Heart right ventricle (tissue), 16 donors: ENCODE measurements at regions not wholly inside any gene's neighbourhood (a gene's known extent, or its start where the extent isn't known, plus 50 kb on each side); places are given as distances from the start of the nearest gene placed in this dataset.

Experiments
- ATAC-seq, 8 donors: fragments of 200-7000 bp; cut with Tn5 transposase; one replicate each; pipeline ENCODE4 v1.9.1; 2020; ENCODE audit warnings: mild to moderate bottlenecking in 8 of 8, moderate library complexity in 8 of 8, moderate number of reproducible peaks in 1 of 8
- DNase-seq, 2 donors: peaks; one replicate each; pipeline ENCODE4 v3.0.0-alpha.2; 2020
- H3K27ac ChIP-seq, 10 donors: fragments of 200-600 bp; sonication (generic) in 2 of 10; one replicate each; pipeline versions ENCODE4 v1.5.0 to v1.8.0; 2020 to 2022; ENCODE audit warnings: mild to moderate bottlenecking in 3 of 10
- H3K27me3 ChIP-seq, 7 donors: fragments of 200-600 bp; one replicate each; pipeline ENCODE4 v1.8.0; 2021 to 2022; ENCODE audit warnings: mild to moderate bottlenecking in 2 of 7
- H3K36me3 ChIP-seq, 9 donors: fragments of 200-600 bp; sonication (generic) in 1 of 9; one replicate each; pipeline versions ENCODE4 v1.5.0 to v1.8.0; 2020 to 2022; ENCODE audit warnings: mild to moderate bottlenecking in 2 of 9
- H3K4me1 ChIP-seq, 9 donors: fragments of 200-600 bp; sonication (generic) in 1 of 9; one replicate each; pipeline versions ENCODE4 v1.5.0 to v1.8.0; 2020 to 2022; ENCODE audit warnings: mild to moderate bottlenecking in 4 of 9
- H3K4me3 ChIP-seq, 10 donors: fragments of 200-600 bp; sonication (generic) in 2 of 10; one replicate each; pipeline versions ENCODE4 v1.5.0 to v1.8.0; 2020 to 2022; ENCODE audit warnings: mild to moderate bottlenecking in 7 of 10, moderate library complexity in 2 of 10
- H3K9me3 ChIP-seq, 11 donors: fragments of 200-600 bp in 10 of 11; sonication (generic) in 2 of 11; one replicate each; pipeline versions ENCODE4 v1.5.0 to v1.8.0; 2013 to 2022; ENCODE audit warnings: mild to moderate bottlenecking in 2 of 11, control low read depth in 1 of 11, moderate library complexity in 1 of 11
- WGBS, 2 donors: extraction: QIAGEN DNeasy Blood & Tissue Kit; methylation state at CpG; one replicate each; pipeline ENCODE4 v1.1.7; 2013; ENCODE audit warnings: inconsistent platforms in 1 of 2; 5-methylcytosine and 5-hydroxymethylcytosine counted together
- intact Hi-C, 10 donors: fragments of 100-400 bp; cut with DNase I; formaldehyde crosslinking; loops; one replicate each; pipeline versions ENCODE4 v1.11.1 to v1.14.2; 2022
- TF ChIP-seq, protein P1 (sequence below), 9 donors: fragments of 200-600 bp; sonication (generic) in 2 of 9; IDR thresholded peaks; one replicate each; pipeline versions ENCODE4 v1.5.0 to v1.8.0; 2021 to 2022; ENCODE audit warnings: antibody characterized with exemption in 9 of 9, mild to moderate bottlenecking in 5 of 9, moderate library complexity in 1 of 9
- donor health status: Arrhythmogenic right ventricular cardiomyopathy.
- donor health status: ischemic (EF 13 %, LVEDD 7.1; RV severe dilation, severe dysfunction).
- donor health status: healthy with polysubstance abuse.
- donor health status: DM: no; HTN: yes; CAD: no.
- donor health status: DM: no; HTN: no; CAD: no.
- donor health status: ischemic (EF 25% LVEDD 6.9; RV normal size, moderate dysfunction).
- donor health status: ischemic (EF 25% LVEDD 5.7; RV mildly dilated, moderate dysfunction).
- donor health status: healthy.
- donor health status: DM: yes; HTN: yes; CAD: no.
- donor health status: Ischemic cardiomyopathy.
- donor health status: ischemic (EF 35%, LVEDD 5.7; RV mildly dilated, moderate dysfunction).
- donor health status: nonischemic (EF 11% LVEDD 7.7; RV severe dilation, severe dysfunction).
- donor health status: DM: yes; HTN: yes; CAD: no.
- donor health status: PGD.
- donor health status: ischemic (EF 29% LVEDD 5.4; RV normal size, mild dysfunction).
- donor health status: nonischemic (EF 23%, LVEDD 6.1; RV moderate dilation, normal function).

DNA sequence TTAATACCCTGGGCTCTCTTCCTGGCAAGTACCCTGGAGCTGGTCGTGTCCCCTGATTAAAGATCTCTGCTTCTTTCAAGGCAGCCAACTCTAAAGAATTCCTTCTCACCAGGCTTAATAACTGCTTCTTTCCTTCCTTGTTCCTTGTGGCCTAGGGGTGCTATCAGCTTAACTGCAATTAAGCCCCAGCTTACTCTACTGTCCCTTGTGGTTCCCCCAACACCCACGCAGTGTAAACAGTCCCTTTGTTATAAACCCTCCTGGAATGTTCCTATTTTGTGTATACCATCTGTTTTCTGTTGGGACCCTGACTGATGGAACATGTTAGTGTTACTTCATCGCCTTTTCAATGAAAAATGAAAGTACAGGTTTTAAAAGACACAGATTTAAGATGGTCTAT lies 126.4 kb upstream of the KIRREL3 start:
- peaks cover 0 to 13% (median 0%) of the 10 kb centered on the region in 7 donors for H3K27me3 ChIP-seq
- 46 to 58% methylated on average over 3 of the region's 3 CpGs for WGBS, 2 donors
- no peaks in the 10 kb centered on the region for H3K9me3 ChIP-seq
- intact Hi-C loops: no loop called here
- no peaks in the 10 kb centered on the region for H3K4me1 ChIP-seq
- DNase-seq (no peak), ATAC-seq (no peak)
- no peaks in the 10 kb centered on the region for H3K36me3 ChIP-seq
- TF ChIP-seq, protein P1, sequence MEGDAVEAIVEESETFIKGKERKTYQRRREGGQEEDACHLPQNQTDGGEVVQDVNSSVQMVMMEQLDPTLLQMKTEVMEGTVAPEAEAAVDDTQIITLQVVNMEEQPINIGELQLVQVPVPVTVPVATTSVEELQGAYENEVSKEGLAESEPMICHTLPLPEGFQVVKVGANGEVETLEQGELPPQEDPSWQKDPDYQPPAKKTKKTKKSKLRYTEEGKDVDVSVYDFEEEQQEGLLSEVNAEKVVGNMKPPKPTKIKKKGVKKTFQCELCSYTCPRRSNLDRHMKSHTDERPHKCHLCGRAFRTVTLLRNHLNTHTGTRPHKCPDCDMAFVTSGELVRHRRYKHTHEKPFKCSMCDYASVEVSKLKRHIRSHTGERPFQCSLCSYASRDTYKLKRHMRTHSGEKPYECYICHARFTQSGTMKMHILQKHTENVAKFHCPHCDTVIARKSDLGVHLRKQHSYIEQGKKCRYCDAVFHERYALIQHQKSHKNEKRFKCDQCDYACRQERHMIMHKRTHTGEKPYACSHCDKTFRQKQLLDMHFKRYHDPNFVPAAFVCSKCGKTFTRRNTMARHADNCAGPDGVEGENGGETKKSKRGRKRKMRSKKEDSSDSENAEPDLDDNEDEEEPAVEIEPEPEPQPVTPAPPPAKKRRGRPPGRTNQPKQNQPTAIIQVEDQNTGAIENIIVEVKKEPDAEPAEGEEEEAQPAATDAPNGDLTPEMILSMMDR (IDR thresholded peaks at IDR 0.05): no peak
- no peak overlapping the region for H3K4me3 ChIP-seq
- no peak overlapping the region for H3K27ac ChIP-seq

DNA sequence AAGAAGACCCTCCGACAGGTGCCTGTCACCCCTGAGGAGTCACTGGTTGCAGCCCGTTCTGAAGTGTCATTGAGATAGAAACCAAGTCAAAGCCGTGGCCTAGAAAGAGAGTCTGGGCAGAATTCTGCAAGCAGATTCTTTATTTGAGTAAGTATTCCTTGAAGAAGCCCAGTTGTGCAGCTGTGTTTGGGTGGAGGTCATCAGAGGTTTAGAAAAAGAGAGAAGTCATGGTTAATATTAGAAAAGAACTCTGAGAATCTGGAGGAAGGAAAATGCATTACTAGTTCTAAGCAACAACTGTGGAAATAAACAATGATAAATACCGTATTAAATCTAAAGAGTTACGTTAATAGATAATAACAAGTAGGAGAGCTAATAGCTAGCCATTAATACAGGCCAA lies 118.8 kb upstream of the KIRREL3 start:
- intact Hi-C loops: no loop called here
- peaks cover 0 to 6% (median 0%) of the 10 kb centered on the region in 7 donors for H3K27me3 ChIP-seq
- no peaks in the 10 kb centered on the region for H3K36me3 ChIP-seq
- no peaks in the 10 kb centered on the region for H3K9me3 ChIP-seq
- H3K27ac ChIP-seq: no peak overlapping the region
- DNase-seq (no peak), ATAC-seq (peak in 2 of 8 donors; percentile 24 to 46)
- H3K4me1 ChIP-seq: no peaks in the 10 kb centered on the region
- H3K4me3 ChIP-seq: no peak overlapping the region
- TF ChIP-seq, protein P1 (IDR thresholded peaks at IDR 0.05): no peak
- 55 to 78% methylated on average over 5 of the region's 5 CpGs for WGBS, 2 donors

DNA sequence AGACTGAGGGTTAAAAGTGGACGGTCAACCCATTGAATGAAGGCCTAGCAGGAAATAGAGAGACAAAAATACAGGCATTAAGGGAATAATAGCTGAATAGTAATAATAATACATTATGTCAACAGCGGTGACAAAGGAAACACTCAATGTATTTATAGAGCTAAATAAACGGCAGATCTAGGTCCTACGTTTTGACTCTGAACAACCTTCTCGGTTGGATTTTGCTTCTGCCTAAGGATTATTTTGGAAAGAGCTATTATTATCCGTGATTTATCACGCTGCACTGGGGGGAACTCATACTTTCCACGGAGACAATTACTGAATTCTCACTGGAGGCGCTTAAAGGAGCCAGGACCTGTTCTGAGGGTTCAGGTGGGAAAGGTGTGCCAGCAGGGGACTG lies 118.2 kb upstream of the KIRREL3 start:
- Histone ChIP-seq H3K27ac (no peak overlapping the region), H3K9me3 (no peaks in the 10 kb centered on the region), H3K36me3 (no peaks in the 10 kb centered on the region), H3K4me3 (no peak overlapping the region), H3K27me3 (peaks cover 0 to 10% (median 3%) of the 10 kb centered on the region in 7 donors), H3K4me1 (no peaks in the 10 kb centered on the region)
- DNase-seq: no peak
- no peak for ATAC-seq
- TF ChIP-seq, protein P1 (IDR thresholded peaks at IDR 0.05): no peak
- WGBS, 2 donors: 58 to 69% methylated on average over 9 of the region's 9 CpGs
- intact Hi-C loops: no loop called here

DNA sequence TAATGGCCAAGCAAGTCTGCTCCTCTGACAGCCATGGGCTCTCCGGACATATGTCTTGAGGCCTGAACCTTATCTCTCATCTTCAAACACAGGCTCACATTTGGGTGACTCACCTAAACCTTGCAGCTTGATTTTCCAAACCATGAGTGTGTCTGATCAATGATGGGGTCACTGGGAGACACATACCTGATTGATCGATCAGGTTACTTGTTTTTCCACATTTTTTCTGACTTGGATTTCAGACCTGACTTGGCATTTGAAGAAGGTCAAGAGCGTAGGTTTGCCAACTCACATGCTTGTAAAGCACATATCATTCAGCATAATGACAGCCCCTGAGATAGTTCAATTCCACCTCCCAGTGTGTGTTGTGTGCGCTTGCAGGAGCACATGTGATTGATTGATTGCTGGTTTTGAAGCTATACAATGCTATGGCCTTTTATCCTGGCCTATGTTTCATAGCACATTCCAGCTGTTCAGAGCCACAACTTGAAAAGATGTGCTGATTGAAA lies 116.7 kb upstream of the KIRREL3 start:
- H3K9me3 ChIP-seq: no peaks in the 10 kb centered on the region
- WGBS, 2 donors: 44 to 75% methylated on average over 4 of the region's 4 CpGs
- TF ChIP-seq, protein P1 (IDR thresholded peaks at IDR 0.05): no peak
- no peak overlapping the region for H3K27ac ChIP-seq
- no peaks in the 10 kb centered on the region for H3K4me1 ChIP-seq
- peaks cover 0 to 11% (median 4%) of the 10 kb centered on the region in 7 donors for H3K27me3 ChIP-seq
- DNase-seq: no peak
- no peak overlapping the region for H3K4me3 ChIP-seq
- H3K36me3 ChIP-seq: no peaks in the 10 kb centered on the region
- ATAC-seq: no peak
- intact Hi-C loops: no loop called here
